Astrocyte (in vitro differentiated cells and primary cell): ENCODE measurements at regions not wholly inside any gene's neighbourhood (a gene's known extent, or its start where the extent isn't known, plus 50 kb on each side); places are given as distances from the start of the nearest gene placed in this dataset.

ENCODE experiments used
- DNase-seq: peaks from one replicate; pipeline ENCODE4 v3.0.0-alpha.2; 2010; ENCODE audit warnings: low read depth
- FAIRE-seq: peaks from 2 replicates; lab custom pipeline; 2011; peaks lifted over from hg19 to GRCh38; lab: Jason Lieb, UNC
- H2AFZ ChIP-seq: 2 replicates; pipeline ENCODE4 v1.6.0; 2012; ENCODE audit warnings: low read depth, low read length, inconsistent platforms
- H3K27ac ChIP-seq: 2 replicates; pipeline ENCODE4 v1.5.1; 2011; ENCODE audit warnings: low read depth, low read length, inconsistent platforms
- H3K27me3 ChIP-seq: 2 replicates; pipeline ENCODE4 v1.6.0; 2011; ENCODE audit warnings: low read length, inconsistent platforms; ENCODE audit not compliant: insufficient read depth
- H3K36me3 ChIP-seq: 2 replicates; pipeline ENCODE4 v1.5.1; 2011; ENCODE audit warnings: low read length, inconsistent platforms; ENCODE audit not compliant: insufficient read depth
- H3K4me1 ChIP-seq: 2 replicates; pipeline ENCODE4 v1.5.1; 2011; ENCODE audit warnings: low read length, inconsistent platforms; ENCODE audit not compliant: insufficient read depth
- H3K4me2 ChIP-seq: 2 replicates; pipeline ENCODE4 v1.6.0; 2012; ENCODE audit warnings: low read length, inconsistent platforms
- H3K4me3 ChIP-seq: 2 replicates; pipeline ENCODE4 v1.5.1; 2011; ENCODE audit warnings: low read depth, mild to moderate bottlenecking, low read length, inconsistent platforms; ENCODE audit not compliant: insufficient read depth
- H3K79me2 ChIP-seq: 2 replicates; pipeline ENCODE4 v1.6.0; 2012; ENCODE audit warnings: mild to moderate bottlenecking, low read length, inconsistent platforms; ENCODE audit not compliant: insufficient read depth
- H3K9ac ChIP-seq: 2 replicates; pipeline ENCODE4 v1.6.0; 2012; ENCODE audit warnings: mild to moderate bottlenecking, low read length, inconsistent platforms
- H3K9me3 ChIP-seq: 2 replicates; pipeline ENCODE4 v1.5.1; 2012; ENCODE audit warnings: low read depth, mild to moderate bottlenecking, low read length, inconsistent platforms; ENCODE audit not compliant: insufficient read depth
- H4K20me1 ChIP-seq: 2 replicates; pipeline ENCODE4 v1.6.0; 2012; ENCODE audit warnings: low read length, inconsistent platforms; ENCODE audit not compliant: insufficient read depth
- H3K27ac Mint-ChIP-seq: one replicate; pipeline ENCODE4 v1.8.0; 2021; ENCODE audit warnings: mild to moderate bottlenecking, mixed read lengths; ENCODE audit not compliant: unreplicated experiment
- H3K27me3 Mint-ChIP-seq: one replicate; pipeline ENCODE4 v1.8.0; 2021; ENCODE audit warnings: low read depth, mixed read lengths; ENCODE audit not compliant: unreplicated experiment
- H3K36me3 Mint-ChIP-seq: one replicate; pipeline ENCODE4 v1.8.0; 2021; ENCODE audit warnings: low read depth, mixed read lengths; ENCODE audit not compliant: unreplicated experiment
- H3K4me1 Mint-ChIP-seq: one replicate; pipeline ENCODE4 v1.8.0; 2021; ENCODE audit warnings: low read depth, mixed read lengths; ENCODE audit not compliant: unreplicated experiment
- H3K4me3 Mint-ChIP-seq: one replicate; pipeline ENCODE4 v1.8.0; 2021; ENCODE audit warnings: mild to moderate bottlenecking, moderate library complexity, mixed read lengths; ENCODE audit not compliant: unreplicated experiment
- H3K9me3 Mint-ChIP-seq: one replicate; pipeline ENCODE4 v1.8.0; 2021; ENCODE audit warnings: mild to moderate bottlenecking, mixed read lengths; ENCODE audit not compliant: unreplicated experiment
- EZH2 ChIP-seq: IDR thresholded peaks from 2 replicates; pipeline ENCODE4 v1.6.1; 2012; ENCODE audit warnings: mild to moderate bottlenecking, low read length, inconsistent platforms; ENCODE audit not compliant: insufficient read depth
- TF ChIP-seq, protein P1 (sequence below): IDR thresholded peaks from 2 replicates; pipeline ENCODE4 v1.5.1; 2011; ENCODE audit warnings: low read depth, mild to moderate bottlenecking, inconsistent platforms, low read length, moderate library complexity; ENCODE audit not compliant: insufficient read depth

- Histone ChIP-seq H3K27me3 (peaks cover 8% of the 10 kb centered on the region), H3K4me1 (no peaks in the 10 kb centered on the region), H3K4me3 (no peak overlapping the region), H3K4me2 (no peak overlapping the region), H3K36me3 (no peaks in the 10 kb centered on the region), H2AFZ (no peak overlapping the region), H3K27ac (no peak overlapping the region), H4K20me1 (no peaks in the 10 kb centered on the region), H3K9me3 (no peaks in the 10 kb centered on the region), H3K9ac (no peak overlapping the region), H3K79me2 (no peaks in the 10 kb centered on the region)
- DNase-seq = no peak
- Mint-ChIP-seq H3K36me3 (no peaks in the 10 kb centered on the region), H3K4me3 (no peak overlapping the region), H3K9me3 (peaks cover 5% of the 10 kb centered on the region), H3K27me3 (peaks cover 66% of the 10 kb centered on the region), H3K27ac (no peak overlapping the region), H3K4me1 (no peaks in the 10 kb centered on the region)
- TF ChIP-seq EZH2 = no peak
- TF ChIP-seq, protein P1, sequence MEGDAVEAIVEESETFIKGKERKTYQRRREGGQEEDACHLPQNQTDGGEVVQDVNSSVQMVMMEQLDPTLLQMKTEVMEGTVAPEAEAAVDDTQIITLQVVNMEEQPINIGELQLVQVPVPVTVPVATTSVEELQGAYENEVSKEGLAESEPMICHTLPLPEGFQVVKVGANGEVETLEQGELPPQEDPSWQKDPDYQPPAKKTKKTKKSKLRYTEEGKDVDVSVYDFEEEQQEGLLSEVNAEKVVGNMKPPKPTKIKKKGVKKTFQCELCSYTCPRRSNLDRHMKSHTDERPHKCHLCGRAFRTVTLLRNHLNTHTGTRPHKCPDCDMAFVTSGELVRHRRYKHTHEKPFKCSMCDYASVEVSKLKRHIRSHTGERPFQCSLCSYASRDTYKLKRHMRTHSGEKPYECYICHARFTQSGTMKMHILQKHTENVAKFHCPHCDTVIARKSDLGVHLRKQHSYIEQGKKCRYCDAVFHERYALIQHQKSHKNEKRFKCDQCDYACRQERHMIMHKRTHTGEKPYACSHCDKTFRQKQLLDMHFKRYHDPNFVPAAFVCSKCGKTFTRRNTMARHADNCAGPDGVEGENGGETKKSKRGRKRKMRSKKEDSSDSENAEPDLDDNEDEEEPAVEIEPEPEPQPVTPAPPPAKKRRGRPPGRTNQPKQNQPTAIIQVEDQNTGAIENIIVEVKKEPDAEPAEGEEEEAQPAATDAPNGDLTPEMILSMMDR = no peak
- FAIRE-seq = no peak
These were observed 118.3 kb downstream of the VPREB1 start for GRCh38 chr22:22362936-22363335.

GRCh38 chr22:22364207-22364606 lies 119.6 kb downstream of the VPREB1 start:
- Histone ChIP-seq H3K4me3 (no peak overlapping the region), H3K9me3 (no peaks in the 10 kb centered on the region), H3K4me1 (no peaks in the 10 kb centered on the region), H3K36me3 (no peaks in the 10 kb centered on the region), H2AFZ (no peak overlapping the region), H3K4me2 (no peak overlapping the region), H3K79me2 (no peaks in the 10 kb centered on the region), H3K27me3 (peaks cover 8% of the 10 kb centered on the region), H4K20me1 (no peaks in the 10 kb centered on the region), H3K9ac (no peak overlapping the region), H3K27ac (no peak overlapping the region)
- Mint-ChIP-seq H3K27ac (no peak overlapping the region), H3K9me3 (peaks cover 5% of the 10 kb centered on the region), H3K36me3 (no peaks in the 10 kb centered on the region), H3K27me3 (peaks cover 59% of the 10 kb centered on the region), H3K4me3 (no peak overlapping the region), H3K4me1 (peaks cover 2% of the 10 kb centered on the region)
- no peak for DNase-seq
- no peak for FAIRE-seq
- TF ChIP-seq, protein P1 = no peak
- no peak for TF ChIP-seq EZH2

DNA sequence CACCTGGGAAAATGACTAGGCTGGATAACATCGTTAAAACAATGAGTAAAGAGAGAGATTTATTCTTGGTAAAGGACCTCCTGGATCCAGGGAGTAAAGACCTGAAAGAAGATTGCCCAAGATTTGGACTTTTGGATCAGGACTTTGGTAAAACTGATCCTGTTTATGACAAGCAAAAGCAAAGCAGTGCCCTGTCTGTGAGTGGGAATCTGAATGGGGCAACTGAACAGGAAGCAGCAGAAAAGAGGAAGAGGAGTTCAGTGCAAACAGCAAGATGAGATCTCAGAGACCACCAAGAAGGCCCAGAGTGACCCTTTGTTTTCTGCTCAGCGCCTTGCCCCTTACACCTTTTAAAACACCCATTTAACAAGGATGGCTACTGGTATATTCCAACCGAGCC lies 122.0 kb downstream of the VPREB1 start:
- DNase-seq = no peak
- H2AFZ ChIP-seq = no peak overlapping the region
- H3K4me1 Mint-ChIP-seq = peaks cover 3% of the 10 kb centered on the region
- no peak overlapping the region for H3K4me3 ChIP-seq
- no peak overlapping the region for H3K27ac Mint-ChIP-seq
- H3K27me3 ChIP-seq = peaks cover 12% of the 10 kb centered on the region
- no peak overlapping the region for H3K27ac ChIP-seq
- peaks cover 57% of the 10 kb centered on the region for H3K27me3 Mint-ChIP-seq
- H3K9me3 ChIP-seq = no peaks in the 10 kb centered on the region
- H3K79me2 ChIP-seq = no peaks in the 10 kb centered on the region
- H3K9me3 Mint-ChIP-seq = no peaks in the 10 kb centered on the region
- no peaks in the 10 kb centered on the region for H4K20me1 ChIP-seq
- H3K4me2 ChIP-seq = no peak overlapping the region
- FAIRE-seq = no peak
- no peaks in the 10 kb centered on the region for H3K36me3 ChIP-seq
- H3K4me3 Mint-ChIP-seq = no peak overlapping the region
- no peaks in the 10 kb centered on the region for H3K36me3 Mint-ChIP-seq
- H3K9ac ChIP-seq = no peak overlapping the region
- TF ChIP-seq EZH2 = no peak
- TF ChIP-seq, protein P1 = no peak
- H3K4me1 ChIP-seq = no peaks in the 10 kb centered on the region
